ENCODE measurements at regions not wholly inside any gene's neighbourhood (a gene's known extent, or its start where the extent isn't known, plus 50 kb on each side); places are given as distances from the start of the nearest gene placed in this dataset.

- TF ChIP-seq BACH2 (CRISPR knock-in tag; IDR thresholded peaks at IDR 0.05; ENCODE audit: borderline replicate concordance) (no peak), ARNTL (CRISPR knock-in tag; IDR thresholded peaks at IDR 0.05; ENCODE audit: borderline replicate concordance, low read depth) (no peak), CREB5 (CRISPR knock-in tag; IDR thresholded peaks at IDR 0.05; ENCODE audit: low read depth) (no peak), ZFP3 (CRISPR knock-in tag; IDR thresholded peaks at IDR 0.05) (no peak), TSHZ2 (CRISPR knock-in tag; IDR thresholded peaks at IDR 0.05) (no peak), ZFP30 (CRISPR knock-in tag; IDR thresholded peaks at IDR 0.05) (no peak), ZNF8 (CRISPR knock-in tag; IDR thresholded peaks at IDR 0.05) (no peak), PATZ1 (CRISPR knock-in tag; IDR thresholded peaks at IDR 0.05; ENCODE audit: borderline replicate concordance) (no peak), ZNF70 (CRISPR knock-in tag; IDR thresholded peaks at IDR 0.05) (no peak), CSRNP3 (CRISPR knock-in tag; IDR thresholded peaks at IDR 0.05) (no peak), SNAI2 (CRISPR knock-in tag; IDR thresholded peaks at IDR 0.05) (no peak), TCF4 (CRISPR knock-in tag; IDR thresholded peaks at IDR 0.05; ENCODE audit: borderline replicate concordance) (no peak), ZC3H10 (CRISPR knock-in tag; IDR thresholded peaks at IDR 0.05) (no peak)
Observed at GRCh38 chr5:136620016-136620419, 254.7 kb upstream of the TRPC7 start.

Data from SK-N-SH treated with all-trans-retinoic acid at 6 μM for 48 hours (cell line).